Transverse colon (tissue), 4 donors: ENCODE measurements at regions not wholly inside any gene's neighbourhood (a gene's known extent, or its start where the extent isn't known, plus 50 kb on each side); places are given as distances from the start of the nearest gene placed in this dataset.

Source experiments
- DNase-seq: peaks from one replicate; pipeline ENCODE4 v3.0.0-alpha.2; 2019
- H3K27ac ChIP-seq, 4 donors: fragments of 200-600 bp; sonication (generic); 2 replicates each; pipeline ENCODE4 v1.5.1; 2016 to 2018; ENCODE audit warnings: inconsistent platforms in 4 of 4
- H3K27me3 ChIP-seq: fragments of 200-600 bp; sonication (generic); 2 replicates; pipeline ENCODE4 v1.5.1; 2017; ENCODE audit warnings: inconsistent platforms
- H3K36me3 ChIP-seq, 4 donors: fragments of 200-600 bp; sonication (generic); 2 replicates each; pipeline ENCODE4 v1.5.1; 2017 to 2019; ENCODE audit warnings: inconsistent platforms in 4 of 4
- H3K4me1 ChIP-seq, 4 donors: fragments of 200-600 bp; sonication (generic); 2 replicates each; pipeline ENCODE4 v1.5.1; 2017 to 2020; ENCODE audit warnings: inconsistent platforms in 4 of 4
- H3K4me3 ChIP-seq, 4 donors: fragments of 200-600 bp; sonication (generic); 1 replicate in 1 of 4; 2 replicates in 3 of 4; pipeline versions ENCODE4 v1.5.1 to v1.6.1; 2017 to 2019; ENCODE audit warnings: inconsistent platforms in 4 of 4
- H3K9me3 ChIP-seq, 2 donors: fragments of 200-600 bp; sonication (generic); 2 replicates each; pipeline ENCODE4 v1.5.1; 2017 to 2019; ENCODE audit warnings: inconsistent platforms in 2 of 2
- CTCF ChIP-seq, 5 experiments: fragments of 200-600 bp in 3 of 5; fragments of 450-650 bp in 2 of 5; sonication (generic) in 3 of 5; IDR thresholded peaks; 1 replicate in 2 of 5; 2 replicates in 3 of 5; pipeline ENCODE4 v1.5.1; 2016 to 2017; ENCODE audit warnings: antibody characterized with exemption in 5 of 5, inconsistent platforms in 3 of 5, mild to moderate bottlenecking in 2 of 5, moderate library complexity in 1 of 5
- EP300 ChIP-seq: sonication (generic); formaldehyde crosslinking; IDR thresholded peaks from one replicate; pipeline ENCODE4 v1.6.1; 2017; ENCODE audit warnings: antibody characterized with exemption, low read depth
- POLR2A ChIP-seq: fragments of 450-650 bp; IDR thresholded peaks from one replicate; pipeline ENCODE4 v1.6.1; 2016; ENCODE audit warnings: antibody characterized with exemption, mild to moderate bottlenecking, moderate library complexity
- POLR2AphosphoS5 ChIP-seq, 3 donors: sonication (generic); formaldehyde crosslinking; IDR thresholded peaks; one replicate each; pipeline ENCODE4 v1.6.1; 2016; ENCODE audit warnings: antibody characterized with exemption in 3 of 3
- WGBS, 2 donors: methylation state at CpG; one replicate each; pipeline ENCODE4 v1.1.5; 2018; ENCODE audit warnings: low coverage in 1 of 2; 5-methylcytosine and 5-hydroxymethylcytosine counted together
- in situ Hi-C, 4 donors: fragments of 200-750 bp; cut with MboI; loops; one replicate each; pipeline versions ENCODE4 v1.15.0 to v1.15.1; 2017; ENCODE audit warnings: low sequenced_read_pairs in 3 of 4, low pct_ligation_motif_present in 1 of 4, low pct_unique_long_range_greater_than_20kb in 1 of 4
- intact Hi-C: fragments of 100-400 bp; cut with DNase I; formaldehyde crosslinking; loops from one replicate; pipeline ENCODE4 v1.15.1; 2023; ENCODE audit warnings: low total_unique reads

- TF ChIP-seq POLR2A: no peak
- no peak for TF ChIP-seq CTCF (IDR thresholded peaks at IDR 0.05)
- no peak for TF ChIP-seq POLR2AphosphoS5 (IDR thresholded peaks at IDR 0.05)
- no peak for TF ChIP-seq EP300
- DNase-seq: no peak
- in situ Hi-C loops (no loop called here), intact Hi-C loops (no loop called here)
- H3K9me3 ChIP-seq: peaks cover 0 to 7% of the 10 kb centered on the region in 2 donors
- no peaks in the 10 kb centered on the region for H3K36me3 ChIP-seq
- H3K27me3 ChIP-seq: no peaks in the 10 kb centered on the region
- H3K27ac ChIP-seq: no peak overlapping the region
- WGBS, 2 donors: 43 to 68% methylated on average over 1 of the region's 1 CpG
- no peak overlapping the region for H3K4me3 ChIP-seq
- H3K4me1 ChIP-seq: no peaks in the 10 kb centered on the region
These were observed 148.7 kb upstream of the IL12B start for GRCh38 chr5:159478950-159479349.

DNA sequence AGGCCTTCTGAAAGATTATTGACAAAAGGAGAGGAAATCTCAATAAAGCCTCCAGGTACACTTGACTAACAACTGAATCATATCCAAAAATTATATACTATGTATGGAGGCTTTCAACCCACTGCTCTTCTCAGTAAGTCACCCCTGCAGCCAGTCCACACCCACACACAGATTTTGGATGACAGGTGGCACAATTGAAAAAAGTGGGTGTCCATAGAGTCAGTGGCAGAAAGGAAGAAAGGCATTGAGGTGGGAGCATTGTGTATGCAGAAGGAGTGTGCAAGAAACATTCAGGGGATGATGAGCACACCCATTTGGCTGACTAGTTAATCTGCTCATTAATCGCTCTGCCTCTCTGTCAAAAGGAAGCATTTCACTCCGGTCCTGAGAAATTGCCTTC is 150.6 kb upstream of the IL12B start:
- Histone ChIP-seq H3K36me3 (no peaks in the 10 kb centered on the region), H3K9me3 (no peaks in the 10 kb centered on the region), H3K27me3 (no peaks in the 10 kb centered on the region), H3K4me3 (no peak overlapping the region), H3K27ac (no peak overlapping the region), H3K4me1 (no peaks in the 10 kb centered on the region)
- intact Hi-C loops: no loop called here
- TF ChIP-seq CTCF (IDR thresholded peaks at IDR 0.05) (no peak), POLR2A (no peak), EP300 (no peak), POLR2AphosphoS5 (IDR thresholded peaks at IDR 0.05) (no peak)
- in situ Hi-C loops: no loop called here
- DNase-seq: no peak
- WGBS, 2 donors: 93 to 94% methylated on average over 2 of the region's 2 CpGs

- no peak overlapping the region for H3K27ac ChIP-seq
- H3K4me3 ChIP-seq: no peak overlapping the region
- no peaks in the 10 kb centered on the region for H3K36me3 ChIP-seq
- H3K9me3 ChIP-seq: no peaks in the 10 kb centered on the region
- intact Hi-C loops: no loop called here
- 54 to 80% methylated on average over 1 of the region's 1 CpG for WGBS, 2 donors
- H3K4me1 ChIP-seq: no peaks in the 10 kb centered on the region
- TF ChIP-seq POLR2A (no peak), EP300 (no peak), POLR2AphosphoS5 (IDR thresholded peaks at IDR 0.05) (no peak), CTCF (IDR thresholded peaks at IDR 0.05) (no peak)
- no peak for DNase-seq
- in situ Hi-C loops: no loop called here
- no peaks in the 10 kb centered on the region for H3K27me3 ChIP-seq
These were observed 151.5 kb upstream of the IL12B start for GRCh38 chr5:159481751-159482150.

- Histone ChIP-seq H3K27ac (no peak overlapping the region), H3K27me3 (no peaks in the 10 kb centered on the region), H3K9me3 (no peaks in the 10 kb centered on the region), H3K4me3 (no peak overlapping the region), H3K36me3 (no peaks in the 10 kb centered on the region), H3K4me1 (no peaks in the 10 kb centered on the region)
- TF ChIP-seq POLR2A (no peak), POLR2AphosphoS5 (IDR thresholded peaks at IDR 0.05) (no peak), CTCF (IDR thresholded peaks at IDR 0.05) (no peak), EP300 (no peak)
- 59 to 81% methylated on average over 3 of the region's 3 CpGs for WGBS, 2 donors
- no peak for DNase-seq
- in situ Hi-C loops: no loop called here
- intact Hi-C loops: no loop called here
These were observed 156.5 kb upstream of the IL12B start for GRCh38 chr5:159486836-159487235.
